SK-N-MC (cell line): ENCODE measurements at regions not wholly inside any gene's neighbourhood (a gene's known extent, or its start where the extent isn't known, plus 50 kb on each side); places are given as distances from the start of the nearest gene placed in this dataset.

ENCODE experiments used
- EZH2 ChIP-seq: fragments of 200-600 bp; sonication (generic); IDR thresholded peaks from one replicate; pipeline ENCODE4 v1.6.1; 2017; ENCODE audit warnings: antibody characterized with exemption
- FOXP2 ChIP-seq: optimal IDR thresholded peaks from 2 replicates; pipeline ENCODE3; 2011; ENCODE audit warnings: mild to moderate bottlenecking, moderate library complexity; ENCODE audit not compliant: insufficient read depth; ENCODE audit errors: extremely low read length, control extremely low read depth
- POLR2AphosphoS5 ChIP-seq: IDR thresholded peaks from 2 replicates; pipeline ENCODE4 v1.6.1; 2012; ENCODE audit warnings: mild to moderate bottlenecking, low read depth, low read length, borderline replicate concordance

- TF ChIP-seq EZH2 (no peak), POLR2AphosphoS5 (no peak), FOXP2 (no peak)
Observed at GRCh38 chr2:64749446-64749845, 95.7 kb upstream of the SERTAD2 start.
